SK-N-MC (cell line): ENCODE measurements at regions not wholly inside any gene's neighbourhood (a gene's known extent, or its start where the extent isn't known, plus 50 kb on each side); places are given as distances from the start of the nearest gene placed in this dataset.

Experiments
- EZH2 ChIP-seq: fragments of 200-600 bp; sonication (generic); IDR thresholded peaks from one replicate; pipeline ENCODE4 v1.6.1; 2017; ENCODE audit warnings: antibody characterized with exemption
- FOXP2 ChIP-seq: optimal IDR thresholded peaks from 2 replicates; pipeline ENCODE3; 2011; ENCODE audit warnings: mild to moderate bottlenecking, moderate library complexity; ENCODE audit not compliant: insufficient read depth; ENCODE audit errors: extremely low read length, control extremely low read depth
- POLR2AphosphoS5 ChIP-seq: IDR thresholded peaks from 2 replicates; pipeline ENCODE4 v1.6.1; 2012; ENCODE audit warnings: mild to moderate bottlenecking, low read depth, low read length, borderline replicate concordance

GRCh38 chr6:108758884-108759283, 89.3 kb upstream of the ARMC2 start:
- TF ChIP-seq POLR2AphosphoS5 (no peak), EZH2 (no peak), FOXP2 (no peak)
